IPS DF 4.7 (cell line): ENCODE measurements at regions not wholly inside any gene's neighbourhood (a gene's known extent, or its start where the extent isn't known, plus 50 kb on each side); places are given as distances from the start of the nearest gene placed in this dataset.

Experiments
- DNase-seq: peaks from one replicate; pipeline ENCODE4 v3.0.0-alpha.2; 2013; ENCODE audit warnings: low spot score; ENCODE audit errors: extremely low read depth

DNA sequence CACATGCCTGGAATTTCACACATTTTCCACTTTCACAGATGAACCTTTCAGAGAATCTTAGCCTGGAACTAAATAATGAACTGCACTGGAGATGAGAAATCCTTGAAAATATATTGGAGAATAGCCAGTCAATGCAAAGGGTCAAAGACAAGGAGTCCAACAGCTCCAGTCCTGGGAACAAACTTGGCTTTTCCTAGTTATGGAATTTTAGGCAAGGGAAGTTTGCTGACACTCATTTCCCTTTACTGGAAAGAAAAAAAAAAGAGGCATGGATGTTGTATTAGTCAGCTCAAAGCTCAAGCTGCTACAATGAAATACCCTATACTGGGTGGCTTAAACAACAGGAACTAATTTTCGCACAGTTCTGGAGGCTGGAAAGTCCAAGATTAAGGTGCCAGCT, 690.8 kb upstream of the ARPP21 start:
- no peak for DNase-seq

DNA sequence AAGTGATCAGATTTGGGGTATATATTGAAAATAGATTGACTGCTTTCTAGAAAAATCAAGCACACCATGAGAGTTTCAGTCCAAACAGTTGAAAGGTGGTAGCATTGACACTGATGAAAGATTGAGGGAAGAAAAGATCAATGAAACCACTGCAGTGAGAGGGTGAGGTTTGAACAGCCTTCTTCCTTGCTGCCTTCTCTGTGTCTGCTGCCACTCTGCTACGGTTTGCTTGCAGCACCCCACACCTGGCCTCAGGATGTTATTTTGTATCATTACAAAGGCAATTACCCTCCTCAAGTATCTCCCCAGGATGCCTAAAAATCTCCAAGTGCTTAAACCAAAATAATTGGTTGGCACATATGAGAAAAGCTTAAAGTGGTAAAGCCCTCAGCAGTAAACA, 683.6 kb upstream of the ARPP21 start:
- DNase-seq: no peak

DNA sequence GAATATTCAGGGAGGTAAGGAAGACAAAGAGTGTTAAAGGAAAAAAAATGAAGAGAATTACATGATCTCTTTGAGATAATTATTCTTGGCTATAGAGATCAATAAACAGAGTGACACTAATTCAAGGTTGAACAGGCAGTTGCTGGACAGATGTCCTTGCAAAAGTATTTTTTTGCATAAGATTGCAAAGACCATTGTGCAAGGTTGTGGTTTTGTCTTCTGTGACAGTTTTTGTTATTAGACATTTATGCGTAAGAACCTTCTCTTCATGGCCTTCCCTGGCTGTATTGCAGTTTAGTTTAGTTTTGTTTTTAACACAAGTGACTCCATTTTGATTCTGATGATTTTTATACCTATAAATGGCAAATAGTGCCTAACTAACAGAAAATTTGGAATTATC, 682.8 kb upstream of the ARPP21 start:
- DNase-seq: no peak

DNA sequence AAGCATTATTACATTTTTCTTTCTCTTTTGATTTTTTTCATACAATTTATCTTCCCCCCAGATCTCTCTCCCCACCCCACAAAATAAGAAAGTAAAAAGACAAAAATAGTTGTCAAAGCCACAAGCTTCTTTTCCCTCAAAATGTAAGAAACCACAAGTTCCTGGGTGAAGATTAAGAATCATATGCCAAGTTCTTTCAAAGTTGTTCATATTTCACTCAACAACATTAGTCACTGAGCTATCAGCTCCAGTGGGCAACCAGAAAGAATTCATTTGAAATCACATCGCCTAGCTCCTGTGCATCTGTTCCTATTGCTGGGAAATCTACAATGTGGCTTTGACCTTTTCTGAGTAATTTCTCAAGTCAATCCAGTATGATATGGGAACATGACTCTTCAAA, 681.6 kb upstream of the ARPP21 start:
- no peak for DNase-seq

DNA sequence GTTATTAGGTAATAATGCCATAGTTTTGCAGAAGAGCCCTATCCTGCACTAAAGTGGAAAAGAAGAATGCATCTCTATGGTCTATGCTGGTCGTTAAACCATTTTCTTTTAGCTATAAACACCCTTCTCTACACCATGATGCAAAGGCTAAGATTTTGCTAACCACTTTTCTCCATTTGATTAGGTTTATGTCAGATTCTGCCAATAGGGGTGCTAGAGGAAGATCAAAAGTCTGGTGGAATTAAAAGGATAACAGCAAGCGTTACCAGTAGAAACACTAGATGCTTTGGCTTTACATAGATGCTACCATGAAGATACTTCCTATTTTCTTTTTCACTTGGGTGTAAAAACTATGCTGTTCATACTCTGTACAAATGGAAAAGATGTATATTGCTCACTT, 669.8 kb upstream of the ARPP21 start:
- no peak for DNase-seq

DNA sequence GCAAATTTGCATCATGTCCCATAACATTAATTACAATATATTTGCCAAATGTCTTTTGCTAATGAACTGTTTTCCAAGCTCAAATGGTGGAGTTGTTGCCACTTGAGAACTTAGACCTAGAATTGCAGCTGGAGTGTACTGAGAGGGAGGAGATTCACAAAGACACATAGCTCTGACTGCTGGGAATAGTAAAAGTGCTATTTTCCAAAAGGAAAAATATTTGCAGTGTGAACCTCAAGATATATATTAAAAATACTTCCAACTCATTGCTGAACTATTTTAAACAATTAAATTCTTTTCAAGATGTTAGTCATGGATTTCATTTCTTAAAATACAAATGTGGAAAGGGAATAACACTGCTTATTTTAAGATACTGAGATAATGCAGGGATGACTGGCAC, 666.8 kb upstream of the ARPP21 start:
- no peak for DNase-seq

DNA sequence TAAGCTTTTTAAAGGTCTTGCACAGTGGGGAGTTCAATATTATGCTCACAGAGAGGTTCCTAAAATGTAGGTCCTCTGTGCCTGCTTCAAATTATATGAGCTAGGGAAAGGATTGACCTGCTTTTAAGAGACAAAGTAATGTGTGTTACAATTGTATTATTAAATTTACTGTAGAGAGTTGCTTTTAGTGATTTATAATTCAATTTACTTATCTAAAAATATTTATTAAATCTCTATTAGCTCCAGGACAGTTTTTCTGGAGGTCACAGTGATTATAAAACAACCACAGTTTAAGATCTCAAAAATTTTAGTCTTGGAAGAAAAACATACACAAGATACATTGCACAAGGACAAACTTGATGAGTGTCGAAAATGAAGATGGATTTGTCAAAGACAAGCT, 665.7 kb upstream of the ARPP21 start:
- no peak for DNase-seq

DNA sequence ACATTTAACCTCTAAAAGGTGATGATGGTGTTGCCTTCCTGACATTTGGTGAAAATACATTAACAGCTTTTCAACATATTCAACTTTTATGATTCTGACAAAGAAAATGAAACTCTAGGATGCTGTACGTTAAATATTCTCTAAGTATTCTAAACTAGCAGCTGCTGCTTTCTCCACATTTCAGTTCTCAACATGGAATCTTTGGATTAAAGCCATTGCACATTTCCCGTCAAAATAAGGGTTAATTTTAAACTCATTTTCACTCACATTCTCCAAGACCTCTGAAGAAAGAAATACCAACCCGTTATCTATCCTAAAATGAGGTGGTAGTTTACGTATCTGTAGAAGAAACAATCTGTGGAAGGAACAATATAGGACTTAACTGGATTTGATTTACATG, 655.7 kb upstream of the ARPP21 start:
- no peak for DNase-seq

DNA sequence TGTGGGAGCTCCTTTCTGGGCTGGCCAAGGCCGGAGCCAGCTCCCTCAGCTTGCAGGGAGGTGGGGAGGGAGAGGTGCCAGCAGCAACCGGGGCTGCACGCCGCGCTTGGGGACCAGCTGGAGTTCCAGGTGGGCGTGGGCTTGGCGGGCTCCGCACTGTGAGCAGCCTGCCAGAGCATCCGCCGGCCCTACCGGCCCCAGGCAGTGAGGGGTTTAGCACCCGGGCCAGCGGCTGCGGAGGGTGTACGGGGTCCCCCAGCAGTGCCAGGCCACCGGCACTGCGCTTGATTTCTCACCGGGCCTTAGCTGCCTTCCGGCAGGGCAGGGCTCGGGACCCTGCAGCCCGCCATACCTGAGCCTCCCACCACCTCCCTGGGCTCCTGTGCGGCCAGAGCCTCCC, 651.0 kb upstream of the ARPP21 start:
- DNase-seq: no peak

DNA sequence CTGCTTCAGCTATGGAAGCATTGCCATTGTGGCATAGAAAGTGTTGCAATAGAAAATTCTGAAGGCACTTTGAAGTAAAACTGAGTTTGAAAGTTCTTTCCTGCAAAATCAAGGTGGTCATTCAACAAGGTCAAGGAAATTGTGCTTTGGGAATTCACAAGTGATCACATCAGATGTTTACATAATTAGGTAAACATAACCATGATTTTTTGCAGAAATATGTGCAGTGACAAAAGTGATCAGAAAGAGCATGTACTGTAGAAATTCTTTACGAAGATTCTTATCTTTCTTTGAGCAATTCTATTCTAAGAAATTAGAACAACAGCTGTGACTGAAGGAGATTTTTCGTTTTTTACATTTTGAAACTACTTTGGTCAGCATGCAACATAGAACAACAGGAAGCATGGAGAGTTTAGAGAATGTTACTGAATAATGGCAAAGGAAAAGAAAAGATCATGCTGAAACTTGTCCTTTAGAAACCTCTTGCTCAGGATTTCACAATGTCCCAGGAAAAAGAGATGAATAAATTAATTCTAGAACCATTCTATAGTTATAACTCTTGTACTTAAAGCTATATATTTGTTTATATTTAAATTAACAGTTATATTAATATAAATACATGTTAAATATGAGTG, 643.4 kb upstream of the ARPP21 start:
- no peak for DNase-seq

DNA sequence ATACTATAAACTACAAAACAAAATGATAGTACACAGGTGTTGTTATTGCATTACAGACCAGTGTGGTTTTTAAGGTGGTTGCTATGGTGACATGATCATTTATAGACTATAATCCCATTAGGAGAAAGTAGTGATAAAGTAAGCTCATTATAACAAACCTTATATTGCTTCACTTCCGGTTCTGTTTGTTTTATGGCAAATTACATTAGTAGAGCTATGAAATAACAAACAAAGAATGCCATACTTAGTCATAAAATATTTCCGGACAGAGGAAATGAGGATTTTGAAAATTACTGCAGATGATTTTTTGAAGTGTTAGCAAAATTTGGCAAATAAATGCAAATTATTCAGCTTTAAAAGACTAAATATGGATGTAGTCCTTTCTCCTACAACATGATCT, 640.4 kb upstream of the ARPP21 start:
- DNase-seq: no peak

DNA sequence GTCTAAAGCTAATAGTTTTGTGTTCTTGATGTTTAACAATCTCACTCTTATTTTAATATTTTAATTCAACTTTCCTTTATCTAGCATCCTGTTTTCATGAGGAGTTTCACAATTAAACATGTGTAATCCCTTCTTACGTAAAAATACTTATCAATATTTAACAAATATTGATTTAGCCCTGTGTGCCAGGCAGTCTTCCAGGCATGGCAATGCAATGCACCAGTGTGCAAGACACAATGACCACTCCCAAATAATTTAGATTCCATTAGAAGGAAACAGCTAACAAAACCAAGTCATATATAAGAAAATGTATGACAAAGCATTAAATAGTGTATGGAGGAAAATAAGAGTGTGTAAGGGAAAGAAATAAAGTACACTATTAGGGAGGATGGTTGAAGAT, 627.1 kb upstream of the ARPP21 start:
- no peak for DNase-seq

DNA sequence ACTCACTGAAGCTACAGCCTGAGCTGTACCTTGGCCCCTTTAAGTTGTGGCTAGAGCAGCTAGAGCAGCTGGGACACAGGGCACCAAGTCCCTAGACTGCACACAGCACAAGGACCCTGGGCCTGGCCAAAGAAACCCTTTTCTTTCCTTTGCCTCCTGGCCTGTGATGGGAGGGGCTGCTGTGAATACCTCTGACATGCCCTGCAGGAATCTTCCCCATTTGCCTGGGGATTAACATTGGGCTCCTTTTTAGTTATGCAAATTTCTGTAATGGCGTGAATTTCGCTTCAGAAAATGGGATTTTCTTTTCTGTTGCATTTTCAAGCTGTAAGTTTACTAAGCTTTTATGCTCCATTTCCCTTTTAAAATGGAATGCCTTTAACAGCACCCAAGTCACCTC, 611.2 kb upstream of the ARPP21 start:
- DNase-seq: no peak

DNA sequence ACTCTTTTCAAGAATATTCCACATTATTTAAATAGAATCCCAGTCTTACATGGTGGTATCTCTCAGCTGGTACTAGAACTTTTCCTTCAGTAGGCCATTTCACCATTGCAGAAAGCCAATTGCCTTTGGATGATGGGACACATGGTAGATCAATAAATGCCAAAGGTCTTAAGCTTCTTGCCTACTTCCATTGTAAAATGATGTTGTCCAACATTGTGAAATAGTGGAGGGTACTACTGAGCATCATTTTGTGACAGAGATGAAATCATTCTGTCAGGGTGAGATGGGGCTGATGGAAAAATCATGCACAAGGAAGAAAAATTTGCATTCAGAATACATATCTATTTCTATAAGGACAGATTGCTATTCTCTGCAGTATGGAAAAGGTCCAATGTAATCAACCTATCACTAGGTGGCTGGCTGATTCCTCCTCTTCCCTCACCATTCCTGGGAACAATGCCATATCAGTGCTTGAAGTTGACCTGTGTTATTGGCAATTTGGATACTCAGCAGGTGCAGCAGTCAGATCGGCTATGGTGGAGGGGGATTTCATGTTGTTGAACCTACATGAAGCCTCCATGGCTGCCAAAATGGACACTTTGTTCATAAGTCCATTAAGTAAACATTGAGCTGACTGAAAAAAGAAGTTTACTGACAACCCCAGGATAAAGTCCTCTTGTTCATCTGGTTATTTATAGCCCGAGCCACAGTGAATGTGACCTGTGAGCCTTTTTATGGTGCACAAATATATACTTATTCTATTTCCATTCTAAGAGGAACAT, 596.9 kb upstream of the ARPP21 start:
- no peak for DNase-seq

DNA sequence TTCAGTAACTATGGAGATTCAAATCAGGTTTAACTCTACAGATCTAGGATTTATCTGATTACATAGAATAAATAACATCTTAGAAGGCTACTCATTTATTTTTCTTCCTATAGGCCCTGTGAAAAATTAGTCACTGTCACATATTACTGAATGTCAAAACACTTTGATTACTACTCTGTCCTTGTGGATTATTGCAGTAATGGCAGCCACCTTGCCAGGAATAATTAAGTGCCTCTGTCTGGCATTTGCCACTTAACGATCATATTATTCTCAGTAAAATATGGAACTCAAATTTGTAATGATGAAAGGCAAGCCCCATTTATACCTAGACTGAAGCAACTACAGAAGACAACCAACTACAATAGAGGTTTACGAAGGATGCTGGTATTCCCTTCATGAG, 596.3 kb upstream of the ARPP21 start:
- no peak for DNase-seq

DNA sequence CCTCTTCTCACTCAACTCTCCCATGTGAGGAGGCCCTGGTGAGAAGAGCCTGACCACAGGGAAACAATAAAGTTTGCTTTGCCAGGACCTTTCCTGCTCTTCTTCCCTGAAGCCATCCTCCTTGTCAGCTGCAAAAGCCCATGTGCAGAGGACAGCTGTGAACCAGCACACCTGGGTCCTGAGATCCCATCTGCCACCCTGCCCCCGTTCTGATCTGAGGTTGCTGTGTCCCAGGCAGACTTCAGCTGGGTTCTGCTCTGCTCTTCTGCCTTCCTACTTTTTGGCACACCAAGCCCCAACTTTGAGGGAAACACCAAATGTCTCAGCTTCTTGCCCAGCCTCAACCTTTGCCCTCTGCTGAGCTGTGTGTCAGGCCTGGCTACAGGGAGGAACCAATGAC, 595.1 kb upstream of the ARPP21 start:
- no peak for DNase-seq

DNA sequence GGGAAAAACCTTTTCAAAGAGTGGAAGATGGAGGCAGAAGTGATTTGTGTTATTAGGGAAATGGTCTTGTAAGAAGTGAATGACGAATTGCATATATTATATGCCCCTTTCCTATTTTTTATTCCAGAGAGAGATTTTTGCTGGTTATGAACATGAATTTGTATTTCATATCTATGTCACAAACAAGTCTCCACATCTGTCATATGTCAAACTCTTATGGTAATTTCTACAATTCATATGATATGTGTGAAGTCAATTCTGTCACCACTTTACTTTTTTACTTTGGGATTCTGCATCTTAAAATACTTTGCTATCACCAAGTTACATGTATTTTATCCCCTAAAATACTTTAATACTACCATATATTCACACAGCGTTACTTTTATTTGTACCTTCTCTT, 594.2 kb upstream of the ARPP21 start:
- no peak for DNase-seq

DNA sequence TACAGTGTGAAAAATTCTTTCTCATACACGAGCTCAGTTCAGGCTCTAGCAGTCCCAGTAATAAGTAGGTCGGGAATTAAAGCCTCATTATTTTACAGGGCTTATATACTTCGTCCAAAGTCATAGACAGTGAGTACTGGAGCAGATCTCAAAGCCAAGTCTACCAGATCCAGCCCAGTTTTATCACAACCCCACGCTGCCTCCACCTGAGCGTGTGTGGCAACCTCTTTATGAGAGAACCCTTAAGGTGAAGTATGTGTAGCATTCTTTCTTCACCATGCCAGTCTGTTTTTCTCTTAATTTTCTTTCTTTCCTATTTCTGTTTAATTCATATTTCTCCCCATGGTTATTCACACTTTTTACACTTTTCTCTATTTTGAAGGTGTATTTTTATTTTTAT, 574.6 kb upstream of the ARPP21 start:
- DNase-seq: no peak

DNA sequence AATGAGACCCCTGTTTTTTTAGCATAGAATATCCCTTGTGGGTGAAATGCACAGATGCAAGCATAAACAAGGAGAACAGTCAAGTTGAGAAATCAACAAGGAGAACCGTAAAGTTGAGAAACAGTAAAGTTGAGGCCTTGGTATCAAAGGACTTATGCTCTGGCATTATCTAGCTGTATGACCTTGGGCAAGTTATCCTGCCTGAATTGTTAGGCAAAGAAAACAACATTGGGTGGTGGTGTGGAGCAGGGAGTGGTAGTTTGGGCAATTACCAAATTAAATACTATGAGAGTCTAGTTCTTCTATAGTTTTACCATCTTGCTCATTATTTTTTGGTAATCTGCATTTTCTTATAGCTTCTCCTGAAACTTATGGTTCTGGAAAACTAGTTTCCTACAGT, 573.4 kb upstream of the ARPP21 start:
- DNase-seq: no peak

DNA sequence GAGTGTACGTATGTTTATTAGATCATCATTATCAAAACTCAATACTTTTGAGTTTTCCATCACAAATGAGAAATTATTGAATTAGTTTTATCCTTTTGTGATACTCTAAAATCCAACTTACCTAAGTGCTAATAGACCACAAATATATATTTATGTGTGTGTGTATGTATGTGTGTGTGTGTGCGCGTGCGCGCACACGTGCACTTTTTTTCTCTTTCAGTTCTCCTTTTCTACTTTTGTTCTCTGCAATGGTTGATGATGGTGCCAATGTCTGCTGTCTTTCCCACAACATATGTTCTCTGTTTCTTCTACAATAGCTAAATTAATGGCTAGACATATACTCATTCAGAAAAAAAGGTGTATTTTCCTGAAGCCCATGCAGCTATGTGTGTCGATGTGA, 571.6 kb upstream of the ARPP21 start:
- DNase-seq: no peak

DNA sequence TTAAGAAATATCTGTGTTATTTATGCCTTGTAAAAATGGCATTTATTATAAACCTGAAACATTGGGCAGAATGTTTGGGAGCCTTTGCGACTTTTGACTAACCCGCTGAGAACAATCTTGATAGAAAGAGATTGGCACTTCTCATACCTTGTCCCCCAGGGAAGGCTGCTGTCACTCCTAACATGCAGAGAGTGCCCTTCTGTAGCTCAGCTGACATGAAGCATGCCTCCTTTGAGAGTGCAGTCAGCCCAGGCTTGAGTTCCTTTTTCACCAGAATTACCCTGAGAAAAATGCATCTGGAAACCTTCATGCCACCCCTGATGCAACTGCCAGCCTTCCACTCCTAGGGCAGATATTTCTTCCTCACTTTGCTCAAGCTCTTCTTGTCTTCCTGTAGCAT, 569.2 kb upstream of the ARPP21 start:
- no peak for DNase-seq

DNA sequence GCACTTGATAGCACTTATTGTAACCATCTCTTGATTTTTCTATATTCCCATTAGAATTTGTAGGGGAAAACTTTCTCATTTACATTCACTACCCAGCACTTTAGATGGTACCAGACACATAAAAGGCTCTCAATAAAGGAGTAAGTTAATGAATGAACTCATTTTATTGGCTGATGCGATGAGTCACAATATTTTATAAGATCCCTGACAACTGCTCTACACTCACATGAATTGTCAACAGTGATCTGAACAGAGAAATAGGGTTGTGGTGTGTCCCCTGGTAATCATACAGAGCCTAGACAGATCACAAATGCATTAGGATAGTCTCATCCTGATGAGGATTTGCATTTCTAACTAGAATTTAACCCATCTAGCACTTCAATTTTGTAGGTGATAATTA, 567.6 kb upstream of the ARPP21 start:
- no peak for DNase-seq

DNA sequence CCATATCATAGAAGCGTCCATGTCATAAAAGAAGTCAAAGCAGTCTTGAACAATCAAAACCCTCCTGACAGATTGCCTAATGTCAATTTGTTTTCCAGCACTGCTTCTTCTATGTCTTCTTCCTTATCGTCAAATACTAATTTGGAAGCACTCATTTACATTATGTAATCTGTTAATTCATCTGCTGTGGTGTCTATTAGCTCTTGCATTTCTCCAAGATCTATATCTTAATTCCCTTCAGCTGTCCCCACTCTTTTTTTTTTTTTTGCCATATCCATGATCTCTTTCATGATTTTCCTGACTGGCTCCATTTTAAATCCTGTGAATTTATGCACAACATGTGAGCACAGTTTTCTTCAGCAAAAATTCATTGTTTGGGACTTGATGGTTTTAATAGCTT, 560.5 kb upstream of the ARPP21 start:
- DNase-seq: no peak
